Common myeloid progenitor, CD34-positive (primary cell): ENCODE measurements at regions not wholly inside any gene's neighbourhood (a gene's known extent, or its start where the extent isn't known, plus 50 kb on each side); places are given as distances from the start of the nearest gene placed in this dataset.
"Not testable (repeated sequence)": the region's sequence is repeated elsewhere in the genome, so short reads cannot be mapped to it uniquely, and the experiment has no call there.

Source experiments
- CTCF ChIA-PET: fragments of 350-600 bp; sonication (Branson Sonifier 250); formaldehyde crosslinking; loops from one replicate; lab custom pipeline; 2021; ENCODE audit warnings: antibody characterized with exemption; lab: Charles Lee
- POLR2A ChIA-PET: fragments of 350-600 bp; sonication (Branson Sonifier 250); formaldehyde crosslinking; loops from one replicate; lab custom pipeline; 2021; ENCODE audit warnings: antibody characterized with exemption; lab: Charles Lee
- DNase-seq, 3 donors: peaks; one replicate each; pipeline versions ENCODE4 v3.0.0 to v3.0.0-alpha.2; 2013
- H3K27ac ChIP-seq, 2 experiments: 1 replicate in 1 of 2; 2 replicates in 1 of 2; pipeline ENCODE4 v1.7.0; 2013; ENCODE audit warnings: inconsistent platforms in 2 of 2, low read length in 2 of 2, mild to moderate bottlenecking in 2 of 2, low read depth in 1 of 2, moderate library complexity in 1 of 2; ENCODE audit not compliant: severe bottlenecking in 2 of 2, insufficient read depth in 1 of 2, poor library complexity in 1 of 2
- H3K27me3 ChIP-seq, 5 experiments: replicated peaks in 2 of 5; 1 replicate in 3 of 5; 2 replicates in 2 of 5; pipeline versions ENCODE4 v1.6.1 to v1.7.0; 2013; ENCODE audit warnings: low read length in 4 of 5, mild to moderate bottlenecking in 2 of 5, moderate library complexity in 2 of 5, inconsistent platforms in 1 of 5; ENCODE audit not compliant: insufficient read depth in 5 of 5, control insufficient read depth in 4 of 5
- H3K36me3 ChIP-seq, 4 experiments: 1 replicate in 2 of 4; 2 replicates in 2 of 4; pipeline versions ENCODE4 v1.6.1 to v1.7.0; 2013; ENCODE audit warnings: low read length in 3 of 4, control low read depth in 1 of 4, mild to moderate bottlenecking in 1 of 4; ENCODE audit not compliant: control insufficient read depth in 4 of 4, insufficient read depth in 4 of 4
- H3K4me1 ChIP-seq, 4 experiments: 1 replicate in 3 of 4; 2 replicates in 1 of 4; pipeline versions ENCODE4 v1.6.1 to v1.7.1; 2013; ENCODE audit warnings: low read length in 3 of 4, mild to moderate bottlenecking in 3 of 4, control low read depth in 1 of 4, inconsistent platforms in 1 of 4, moderate library complexity in 1 of 4; ENCODE audit not compliant: control insufficient read depth in 4 of 4, insufficient read depth in 4 of 4; ENCODE audit errors: control extremely low read depth in 1 of 4
- H3K4me3 ChIP-seq, 7 experiments: 1 replicate in 4 of 7; 2 replicates in 3 of 7; pipeline versions ENCODE4 v1.5.1 to v1.7.0; 2013; ENCODE audit warnings: mild to moderate bottlenecking in 7 of 7, low read length in 6 of 7, moderate library complexity in 6 of 7, inconsistent platforms in 2 of 7, low read depth in 2 of 7, control low read depth in 1 of 7; ENCODE audit not compliant: insufficient read depth in 4 of 7, control insufficient read depth in 1 of 7; ENCODE audit errors: extremely low read depth in 1 of 7
- H3K9me3 ChIP-seq, 5 experiments: 1 replicate in 4 of 5; 2 replicates in 1 of 5; pipeline versions ENCODE4 v1.6.1 to v1.7.1; 2013; ENCODE audit warnings: low read length in 4 of 5, mild to moderate bottlenecking in 2 of 5, inconsistent platforms in 1 of 5, low read depth in 1 of 5, moderate library complexity in 1 of 5; ENCODE audit not compliant: control insufficient read depth in 4 of 5, insufficient read depth in 2 of 5; ENCODE audit errors: control extremely low read depth in 1 of 5
- WGBS: methylation state at CpG from one replicate; pipeline ENCODE4 v1.1.5; 2013; ENCODE audit not compliant: insufficient coverage; 5-methylcytosine and 5-hydroxymethylcytosine counted together

GRCh38 chr12:93238512-93239262, 139.0 kb upstream of the NUDT4 start:
- DNase-seq, H3K27me3 ChIP-seq, H3K4me3 ChIP-seq, H3K36me3 ChIP-seq, POLR2A ChIA-PET, H3K4me1 ChIP-seq, H3K27ac ChIP-seq: not testable (repeated sequence)
- H3K9me3 ChIP-seq = peaks cover 3 to 24% (median 8%) of the 10 kb centered on the region in 5 experiments
- CTCF ChIA-PET = interaction anchor here (1.5 kb wide), 1 partner anchor 11 kb away, joined by 4 read pairs; no protein-coding TSS in a partner anchor
- WGBS = 100% methylated on average over 3 of the region's 6 CpGs

GRCh38 chr12:93239789-93240188, 137.9 kb upstream of the NUDT4 start:
- peaks cover 3 to 24% (median 8%) of the 10 kb centered on the region in 5 experiments for H3K9me3 ChIP-seq
- POLR2A ChIA-PET, DNase-seq, H3K36me3 ChIP-seq, H3K27me3 ChIP-seq, H3K27ac ChIP-seq, CTCF ChIA-PET, H3K4me3 ChIP-seq: not testable (repeated sequence)
- WGBS = 100% methylated on average over 2 of the region's 2 CpGs
- peaks cover 5 to 16% (median 12%) of the 10 kb centered on the region in 4 experiments for H3K4me1 ChIP-seq

- H3K27me3 ChIP-seq = no peaks in the 10 kb centered on the region
- no peak overlapping the region for H3K4me3 ChIP-seq
- H3K36me3 ChIP-seq = no peaks in the 10 kb centered on the region
- WGBS = 75% methylated on average over 2 of the region's 6 CpGs
- no peak overlapping the region for H3K27ac ChIP-seq
- ChIA-PET POLR2A (no interaction called here), CTCF (interaction anchor here (1.6 kb wide), 1 partner anchor 138 kb away, joined by 4 read pairs; no protein-coding TSS in a partner anchor)
- no peak for DNase-seq
- H3K9me3 ChIP-seq = peaks cover 2 to 12% (median 8%) of the 10 kb centered on the region in 5 experiments
- peaks cover 5 to 19% (median 15%) of the 10 kb centered on the region in 4 experiments for H3K4me1 ChIP-seq
Observed at GRCh38 chr12:93242154-93242972, 135.4 kb upstream of the NUDT4 start.

- no peaks in the 10 kb centered on the region for H3K36me3 ChIP-seq
- peaks cover 0 to 7% (median 5%) of the 10 kb centered on the region in 5 experiments for H3K9me3 ChIP-seq
- WGBS = 71% methylated on average over 2 of the region's 3 CpGs
- no peak for DNase-seq
- POLR2A ChIA-PET = no interaction called here
- H3K27me3 ChIP-seq = no peaks in the 10 kb centered on the region
- no peak overlapping the region for H3K27ac ChIP-seq
- H3K4me3 ChIP-seq = no peak overlapping the region
- CTCF ChIA-PET = interaction anchor here (1.3 to 1.6 kb wide), 2 partner anchors 19 to 137 kb away, joined by 3 to 4 read pairs; no protein-coding TSS in a partner anchor
- H3K4me1 ChIP-seq = peaks cover 5 to 19% (median 15%) of the 10 kb centered on the region in 4 experiments
Observed at GRCh38 chr12:93243382-93243688, 134.4 kb upstream of the NUDT4 start.

- DNase-seq = peak; percentile 61 to 85 (median 79)
- Histone ChIP-seq H3K36me3 (no peaks in the 10 kb centered on the region), H3K9me3 (peaks cover 0 to 7% (median 5%) of the 10 kb centered on the region in 5 experiments), H3K27me3 (no peaks in the 10 kb centered on the region), H3K4me1 (peaks cover 5 to 19% (median 15%) of the 10 kb centered on the region in 4 experiments), H3K4me3 (no peak overlapping the region), H3K27ac (peak overlapping the region in 1 of 2 experiments; percentile 3)
- WGBS = 26% methylated on average over 3 of the region's 4 CpGs
- ChIA-PET CTCF (interaction anchor here (1.1 to 1.6 kb wide), 4 partner anchors 12 to 137 kb away, joined by 3 to 4 read pairs (median 3); no protein-coding TSS in a partner anchor), POLR2A (interaction anchor here (0.6 kb wide), 1 partner anchor 67 kb away, joined by 3 read pairs; no protein-coding TSS in a partner anchor)
Observed at GRCh38 chr12:93243689-93244513, 133.8 kb upstream of the NUDT4 start.

GRCh38 chr12:93244514-93245077, 133.1 kb upstream of the NUDT4 start:
- WGBS = 100% methylated on average over 1 of the region's 4 CpGs
- ChIA-PET POLR2A (interaction anchor here (0.6 kb wide), 1 partner anchor 68 kb away, joined by 3 read pairs; no protein-coding TSS in a partner anchor), CTCF (interaction anchor here (1.1 to 1.3 kb wide), 3 partner anchors 13 to 132 kb away, joined by 3 read pairs; no protein-coding TSS in a partner anchor)
- H3K9me3 ChIP-seq = peaks cover 0 to 5% (median 4%) of the 10 kb centered on the region in 5 experiments
- peaks cover 5 to 19% (median 15%) of the 10 kb centered on the region in 4 experiments for H3K4me1 ChIP-seq
- no peaks in the 10 kb centered on the region for H3K27me3 ChIP-seq
- no peak overlapping the region for H3K4me3 ChIP-seq
- peak overlapping the region in 1 of 2 experiments; percentile 3 for H3K27ac ChIP-seq
- DNase-seq = no peak
- H3K36me3 ChIP-seq = no peaks in the 10 kb centered on the region
